ENCODE measurements at regions not wholly inside any gene's neighbourhood (a gene's known extent, or its start where the extent isn't known, plus 50 kb on each side); places are given as distances from the start of the nearest gene placed in this dataset.

- intact Hi-C loops (cut with micrococcal nuclease; ENCODE audit: unreplicated experiment), result no loop called here
- BruUV-seq (replicated peaks), result no TSS peak
- no peaks in the 10 kb centered on the region for H3K9me3 ChIP-seq (ENCODE audit: low read depth, low read length, poor library complexity, severe bottlenecking)
- no peaks in the 10 kb centered on the region for H3K36me3 ChIP-seq (ENCODE audit: insufficient read depth, low read length, poor library complexity, severe bottlenecking)
- no peak for DNase-seq (ENCODE audit: low spot score)
- H3K4me3 ChIP-seq (ENCODE audit: low read depth, low read length, poor library complexity, severe bottlenecking), result no peak overlapping the region
- CTCF ChIA-PET, result no interaction called here
- H3K27ac ChIP-seq (ENCODE audit: low read depth, low read length, poor library complexity, severe bottlenecking), result no peak overlapping the region
- H3K4me1 ChIP-seq (ENCODE audit: insufficient read depth, low read length, poor library complexity, severe bottlenecking), result no peaks in the 10 kb centered on the region
- no peaks in the 10 kb centered on the region for H3K27me3 ChIP-seq (replicated peaks; ENCODE audit: insufficient read depth, low read depth, low read length, poor library complexity)
- TF ChIP-seq EZH2 (IDR thresholded peaks at IDR 0.05; ENCODE audit: borderline replicate concordance, low read depth, low read length, poor library complexity, severe bottlenecking), result no peak
- TF ChIP-seq CTCF (conservative IDR thresholded peaks at IDR 0.05; ENCODE audit: low read depth, low read length), result no peak
- POLR2A ChIA-PET (ENCODE audit: low non-redundant PET), result no interaction called here
Observed at GRCh38 chr11:109034339-109034696, 369.4 kb downstream of the DDX10 start.

- Histone ChIP-seq H3K27me3 (replicated peaks; ENCODE audit: insufficient read depth, low read depth, low read length, poor library complexity) (no peaks in the 10 kb centered on the region), H3K4me3 (ENCODE audit: low read depth, low read length, poor library complexity, severe bottlenecking) (no peak overlapping the region), H3K4me1 (ENCODE audit: insufficient read depth, low read length, poor library complexity, severe bottlenecking) (no peaks in the 10 kb centered on the region), H3K36me3 (ENCODE audit: insufficient read depth, low read length, poor library complexity, severe bottlenecking) (no peaks in the 10 kb centered on the region), H3K27ac (ENCODE audit: low read depth, low read length, poor library complexity, severe bottlenecking) (no peak overlapping the region), H3K9me3 (ENCODE audit: low read depth, low read length, poor library complexity, severe bottlenecking) (no peaks in the 10 kb centered on the region)
- DNase-seq (ENCODE audit: low spot score), result no peak
- intact Hi-C loops (cut with micrococcal nuclease; ENCODE audit: unreplicated experiment), result no loop called here
- POLR2A ChIA-PET (ENCODE audit: low non-redundant PET), result no interaction called here
- CTCF ChIA-PET, result no interaction called here
- BruUV-seq (replicated peaks), result no TSS peak
- TF ChIP-seq CTCF (conservative IDR thresholded peaks at IDR 0.05; ENCODE audit: low read depth, low read length) (no peak), EZH2 (IDR thresholded peaks at IDR 0.05; ENCODE audit: borderline replicate concordance, low read depth, low read length, poor library complexity, severe bottlenecking) (no peak)
Observed at GRCh38 chr11:109035284-109035683, 370.4 kb downstream of the DDX10 start.

GRCh38 chr11:109036011-109036410 is 371.1 kb downstream of the DDX10 start:
- DNase-seq (ENCODE audit: low spot score), result no peak
- POLR2A ChIA-PET (ENCODE audit: low non-redundant PET), result no interaction called here
- no TSS peak for BruUV-seq (replicated peaks)
- no peak overlapping the region for H3K27ac ChIP-seq (ENCODE audit: low read depth, low read length, poor library complexity, severe bottlenecking)
- no peaks in the 10 kb centered on the region for H3K4me1 ChIP-seq (ENCODE audit: insufficient read depth, low read length, poor library complexity, severe bottlenecking)
- H3K36me3 ChIP-seq (ENCODE audit: insufficient read depth, low read length, poor library complexity, severe bottlenecking), result no peaks in the 10 kb centered on the region
- CTCF ChIA-PET, result no interaction called here
- intact Hi-C loops (cut with micrococcal nuclease; ENCODE audit: unreplicated experiment), result no loop called here
- H3K27me3 ChIP-seq (replicated peaks; ENCODE audit: insufficient read depth, low read depth, low read length, poor library complexity), result no peaks in the 10 kb centered on the region
- H3K9me3 ChIP-seq (ENCODE audit: low read depth, low read length, poor library complexity, severe bottlenecking), result no peaks in the 10 kb centered on the region
- H3K4me3 ChIP-seq (ENCODE audit: low read depth, low read length, poor library complexity, severe bottlenecking), result no peak overlapping the region
- TF ChIP-seq CTCF (conservative IDR thresholded peaks at IDR 0.05; ENCODE audit: low read depth, low read length) (no peak), EZH2 (IDR thresholded peaks at IDR 0.05; ENCODE audit: borderline replicate concordance, low read depth, low read length, poor library complexity, severe bottlenecking) (no peak)

All from A673 (cell line).